Immature natural killer cell (primary cell): ENCODE measurements at regions not wholly inside any gene's neighbourhood (a gene's known extent, or its start where the extent isn't known, plus 50 kb on each side); places are given as distances from the start of the nearest gene placed in this dataset.
"Not testable (repeated sequence)": the region's sequence is repeated elsewhere in the genome, so short reads cannot be mapped to it uniquely, and the experiment has no call there.

Experiments
- DNase-seq, 3 donors: peaks; one replicate each; pipeline ENCODE4 v3.0.0; 2022; ENCODE audit warnings: mixed read lengths in 1 of 3
- H3K27ac Mint-ChIP-seq, 6 donors: one replicate each; pipeline ENCODE4 v1.8.0; 2020; ENCODE audit warnings: mixed read lengths in 6 of 6, mild to moderate bottlenecking in 5 of 6, inconsistent platforms in 4 of 6, moderate library complexity in 3 of 6
- H3K27me3 Mint-ChIP-seq, 3 donors: one replicate each; pipeline ENCODE4 v1.8.0; 2020 to 2021; ENCODE audit warnings: low read depth in 3 of 3, mild to moderate bottlenecking in 3 of 3, mixed read lengths in 3 of 3, moderate library complexity in 3 of 3, inconsistent platforms in 1 of 3
- H3K36me3 Mint-ChIP-seq, 3 donors: one replicate each; pipeline ENCODE4 v1.8.0; 2020; ENCODE audit warnings: mixed read lengths in 3 of 3, inconsistent platforms in 2 of 3, mild to moderate bottlenecking in 2 of 3
- H3K4me1 Mint-ChIP-seq, 2 donors: one replicate each; pipeline ENCODE4 v1.8.0; 2020; ENCODE audit warnings: inconsistent platforms in 2 of 2, mild to moderate bottlenecking in 2 of 2, mixed read lengths in 2 of 2, moderate library complexity in 1 of 2
- H3K4me3 Mint-ChIP-seq, 5 donors: one replicate each; pipeline ENCODE4 v1.8.0; 2020; ENCODE audit warnings: mild to moderate bottlenecking in 5 of 5, mixed read lengths in 5 of 5, inconsistent platforms in 3 of 5, moderate library complexity in 3 of 5
- H3K9me3 Mint-ChIP-seq, 6 donors: one replicate each; pipeline ENCODE4 v1.8.0; 2020; ENCODE audit warnings: mild to moderate bottlenecking in 6 of 6, mixed read lengths in 6 of 6, inconsistent platforms in 4 of 6, moderate library complexity in 3 of 6

GRCh38 chr6:60760928-60761327 lies 1525.1 kb downstream of the KHDRBS2 start:
- H3K4me3 Mint-ChIP-seq, result not testable (repeated sequence)
- H3K9me3 Mint-ChIP-seq, result peaks cover 10 to 48% (median 35%) of the 10 kb centered on the region in 6 donors

GRCh38 chr6:60759149-60759825 lies 1526.7 kb downstream of the KHDRBS2 start:
- not testable (repeated sequence) for H3K4me3 Mint-ChIP-seq, H3K36me3 Mint-ChIP-seq, H3K27ac Mint-ChIP-seq, H3K27me3 Mint-ChIP-seq, H3K4me1 Mint-ChIP-seq, DNase-seq
- H3K9me3 Mint-ChIP-seq, result peaks cover 14 to 53% (median 36%) of the 10 kb centered on the region in 6 donors

More at GRCh38 chr6:60760928-60761327, 1525.1 kb downstream of the KHDRBS2 start:
- not testable (repeated sequence) for H3K4me1 Mint-ChIP-seq, H3K27ac Mint-ChIP-seq, DNase-seq, H3K36me3 Mint-ChIP-seq, H3K27me3 Mint-ChIP-seq

GRCh38 chr6:60758725-60759124 lies 1527.3 kb downstream of the KHDRBS2 start:
- not testable (repeated sequence) for H3K4me1 Mint-ChIP-seq, H3K27me3 Mint-ChIP-seq, H3K4me3 Mint-ChIP-seq, H3K36me3 Mint-ChIP-seq, H3K27ac Mint-ChIP-seq, DNase-seq
- peaks cover 14 to 54% (median 36%) of the 10 kb centered on the region in 6 donors for H3K9me3 Mint-ChIP-seq

- Mint-ChIP-seq H3K27ac (no peak overlapping the region), H3K9me3 (peaks cover 24 to 57% (median 37%) of the 10 kb centered on the region in 6 donors), H3K27me3 (no peaks in the 10 kb centered on the region), H3K36me3 (peaks cover 0 to 1% (median 0%) of the 10 kb centered on the region in 3 donors), H3K4me3 (no peak overlapping the region), H3K4me1 (no peaks in the 10 kb centered on the region)
- no peak for DNase-seq
Observed at GRCh38 chr6:60754879-60755278, 1531.1 kb downstream of the KHDRBS2 start.

- not testable (repeated sequence) for H3K27ac Mint-ChIP-seq, H3K4me1 Mint-ChIP-seq, H3K27me3 Mint-ChIP-seq, H3K36me3 Mint-ChIP-seq, DNase-seq, H3K4me3 Mint-ChIP-seq
- peaks cover 15 to 44% (median 28%) of the 10 kb centered on the region in 6 donors for H3K9me3 Mint-ChIP-seq
Observed at GRCh38 chr6:60750353-60751081, 1535.5 kb downstream of the KHDRBS2 start.

GRCh38 chr6:60747765-60748556 lies 1538.1 kb downstream of the KHDRBS2 start:
- not testable (repeated sequence) for H3K36me3 Mint-ChIP-seq, H3K4me3 Mint-ChIP-seq, H3K4me1 Mint-ChIP-seq, DNase-seq, H3K27ac Mint-ChIP-seq, H3K27me3 Mint-ChIP-seq
- H3K9me3 Mint-ChIP-seq, result peaks cover 17 to 43% (median 26%) of the 10 kb centered on the region in 6 donors

- H3K27me3 Mint-ChIP-seq, H3K4me3 Mint-ChIP-seq, H3K36me3 Mint-ChIP-seq, H3K27ac Mint-ChIP-seq, DNase-seq, H3K4me1 Mint-ChIP-seq: not testable (repeated sequence)
- H3K9me3 Mint-ChIP-seq, result peaks cover 11 to 43% (median 28%) of the 10 kb centered on the region in 6 donors
Observed at GRCh38 chr6:60737764-60738425, 1548.1 kb downstream of the KHDRBS2 start.

GRCh38 chr6:60737315-60737714 lies 1548.7 kb downstream of the KHDRBS2 start:
- not testable (repeated sequence) for H3K36me3 Mint-ChIP-seq, H3K27me3 Mint-ChIP-seq, DNase-seq, H3K27ac Mint-ChIP-seq, H3K4me3 Mint-ChIP-seq, H3K4me1 Mint-ChIP-seq
- peaks cover 11 to 39% (median 28%) of the 10 kb centered on the region in 6 donors for H3K9me3 Mint-ChIP-seq

- H3K4me1 Mint-ChIP-seq, H3K36me3 Mint-ChIP-seq, H3K4me3 Mint-ChIP-seq, DNase-seq, H3K27ac Mint-ChIP-seq, H3K27me3 Mint-ChIP-seq: not testable (repeated sequence)
- peaks cover 11 to 57% (median 34%) of the 10 kb centered on the region in 6 donors for H3K9me3 Mint-ChIP-seq
Observed at GRCh38 chr6:60723935-60724334, 1562.1 kb downstream of the KHDRBS2 start.

- peaks cover 20 to 58% (median 26%) of the 10 kb centered on the region in 6 donors for H3K9me3 Mint-ChIP-seq
- no peak for DNase-seq
- H3K27me3 Mint-ChIP-seq, result peaks cover 0 to 1% (median 0%) of the 10 kb centered on the region in 3 donors
- no peak overlapping the region for H3K27ac Mint-ChIP-seq
- no peak overlapping the region for H3K4me3 Mint-ChIP-seq
- H3K4me1 Mint-ChIP-seq, result no peaks in the 10 kb centered on the region
- H3K36me3 Mint-ChIP-seq, result peaks cover 0 to 4% (median 0%) of the 10 kb centered on the region in 3 donors
Observed at GRCh38 chr6:60695232-60695631, 1590.8 kb downstream of the KHDRBS2 start.

- no peaks in the 10 kb centered on the region for H3K4me1 Mint-ChIP-seq
- H3K36me3 Mint-ChIP-seq, result no peaks in the 10 kb centered on the region
- no peak for DNase-seq
- H3K9me3 Mint-ChIP-seq, result peaks cover 15 to 61% (median 44%) of the 10 kb centered on the region in 6 donors
- peaks cover 0 to 2% (median 1%) of the 10 kb centered on the region in 3 donors for H3K27me3 Mint-ChIP-seq
- no peak overlapping the region for H3K27ac Mint-ChIP-seq
- H3K4me3 Mint-ChIP-seq, result no peak overlapping the region
Observed at GRCh38 chr6:60687085-60687484, 1598.9 kb downstream of the KHDRBS2 start.

GRCh38 chr6:60681806-60682205 lies 1604.2 kb downstream of the KHDRBS2 start:
- peaks cover 0 to 9% (median 4%) of the 10 kb centered on the region in 3 donors for H3K36me3 Mint-ChIP-seq
- H3K27me3 Mint-ChIP-seq, result peaks cover 0 to 4% (median 0%) of the 10 kb centered on the region in 3 donors
- no peak overlapping the region for H3K27ac Mint-ChIP-seq
- no peaks in the 10 kb centered on the region for H3K4me1 Mint-ChIP-seq
- DNase-seq, result no peak
- peaks cover 15 to 67% (median 57%) of the 10 kb centered on the region in 6 donors for H3K9me3 Mint-ChIP-seq
- H3K4me3 Mint-ChIP-seq, result no peak overlapping the region

- peaks cover 0 to 4% (median 0%) of the 10 kb centered on the region in 3 donors for H3K27me3 Mint-ChIP-seq
- no peak for DNase-seq
- peaks cover 0 to 9% (median 4%) of the 10 kb centered on the region in 3 donors for H3K36me3 Mint-ChIP-seq
- H3K9me3 Mint-ChIP-seq, result peaks cover 12 to 71% (median 55%) of the 10 kb centered on the region in 6 donors
- H3K27ac Mint-ChIP-seq, result no peak overlapping the region
- no peaks in the 10 kb centered on the region for H3K4me1 Mint-ChIP-seq
- no peak overlapping the region for H3K4me3 Mint-ChIP-seq
Observed at GRCh38 chr6:60679175-60679574, 1606.8 kb downstream of the KHDRBS2 start.
